ENCODE measurements at regions not wholly inside any gene's neighbourhood (a gene's known extent, or its start where the extent isn't known, plus 50 kb on each side); places are given as distances from the start of the nearest gene placed in this dataset.

GRCh38 chr5:174234388-174234787, 188.9 kb downstream of the NSG2 start (continued):
- no peak for TF ChIP-seq MAX (IDR thresholded peaks at IDR 0.05)
